CD4-positive, alpha-beta T cell treated with Interleukin-12 subunit alpha and Interleukin-12 subunit beta, for 1 hour (primary cell): ENCODE measurements at regions not wholly inside any gene's neighbourhood (a gene's known extent, or its start where the extent isn't known, plus 50 kb on each side); places are given as distances from the start of the nearest gene placed in this dataset.
"Not testable (repeated sequence)": the region's sequence is repeated elsewhere in the genome, so short reads cannot be mapped to it uniquely, and the experiment has no call there.

Experiments used
- DNase-seq: peaks from one replicate; pipeline ENCODE4 v3.0.0-alpha.2; 2020

DNA sequence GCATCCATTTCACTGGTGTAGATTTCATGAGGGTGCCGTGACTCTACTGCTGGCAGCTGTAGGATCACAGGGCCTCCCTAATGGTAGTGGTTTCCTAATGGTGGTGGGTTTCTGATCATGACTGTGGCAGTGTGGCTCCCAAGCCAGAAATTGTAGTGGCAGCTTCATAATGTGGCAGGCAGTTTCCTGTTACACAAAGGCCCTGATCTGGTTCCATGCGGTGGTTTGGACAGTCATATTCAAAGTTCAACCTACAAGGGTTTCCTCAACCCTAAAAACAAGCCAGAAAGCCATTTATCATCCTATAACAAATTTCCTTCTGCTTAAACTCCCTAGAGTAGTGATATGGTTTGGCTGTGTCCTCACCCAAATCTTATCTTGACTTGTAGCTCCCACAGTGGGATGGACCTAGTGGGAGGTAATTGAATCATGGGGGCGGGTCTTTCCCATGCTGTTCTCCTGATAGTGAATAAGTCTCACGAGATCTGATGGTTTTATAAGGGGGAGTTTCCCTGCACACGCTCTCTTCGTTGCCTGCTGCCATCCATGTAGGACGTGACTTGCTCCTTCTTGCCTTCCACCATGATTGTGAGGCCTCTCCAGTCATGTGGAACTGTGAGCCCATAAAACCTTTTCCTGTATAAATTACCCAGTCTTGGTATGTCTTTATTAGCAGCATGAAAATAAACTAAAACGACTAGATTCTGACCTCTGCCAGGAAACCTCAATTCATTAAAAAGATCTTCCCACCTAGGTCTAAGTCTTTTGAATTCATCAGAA lies 257.1 kb downstream of the EFCAB11 start:
- DNase-seq: no peak

DNA sequence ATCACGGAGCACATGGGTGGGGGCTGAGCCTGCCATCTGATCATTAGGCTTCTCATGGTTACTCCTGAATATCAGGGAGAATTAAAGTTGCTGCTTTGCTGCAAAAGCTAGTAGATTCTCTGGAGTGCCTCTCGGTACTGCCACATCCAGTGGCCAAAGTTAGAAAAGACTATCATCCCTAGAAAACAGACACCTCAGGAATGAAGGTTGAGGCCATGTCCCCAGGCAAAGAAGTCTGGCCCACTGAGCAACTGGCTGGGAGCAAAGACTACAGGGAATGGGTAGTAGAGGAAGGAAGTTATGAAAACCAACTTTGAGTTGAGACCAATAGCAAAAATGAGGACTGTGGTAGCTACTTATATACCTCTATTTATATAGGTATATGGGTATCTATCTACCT lies 258.7 kb downstream of the EFCAB11 start:
- DNase-seq: no peak

DNA sequence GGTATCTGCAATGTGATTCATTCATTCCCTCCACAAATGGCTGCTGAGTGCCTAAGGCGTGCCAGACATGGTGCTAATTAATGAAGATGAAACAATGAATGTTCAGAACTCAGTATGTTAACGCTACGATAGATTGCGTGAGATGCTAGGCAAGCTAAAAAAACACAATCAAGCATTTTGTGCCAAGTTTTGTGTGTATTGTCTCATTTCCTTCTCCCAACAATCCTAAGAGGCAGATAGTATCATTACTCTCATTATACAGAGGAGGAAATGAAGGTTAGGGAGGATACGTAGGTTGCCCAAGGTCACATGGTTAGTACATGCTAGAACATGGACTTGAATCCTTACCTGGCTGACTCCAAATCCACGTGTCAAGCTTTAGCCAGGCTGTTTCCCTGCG lies 264.4 kb downstream of the EFCAB11 start:
- no peak for DNase-seq

DNA sequence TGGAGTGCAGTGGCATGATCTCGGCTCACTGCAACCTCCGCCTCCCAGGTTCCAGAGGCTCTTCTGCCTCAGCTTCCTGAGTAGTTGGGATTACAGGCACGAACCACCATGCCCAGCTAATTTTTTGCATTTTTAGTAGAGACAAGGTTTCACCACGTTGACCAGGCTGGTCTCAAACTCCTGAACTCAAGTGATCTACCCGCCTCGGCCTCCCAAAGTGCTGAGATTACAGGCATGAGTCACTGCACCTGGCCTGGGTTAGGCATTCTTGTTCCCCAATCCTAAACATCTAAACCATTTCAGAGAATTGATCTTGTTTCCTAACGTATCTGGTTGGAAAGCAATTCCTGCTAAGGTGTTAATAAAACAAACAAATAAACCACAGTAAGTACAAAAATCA lies 264.8 kb downstream of the EFCAB11 start:
- DNase-seq: not testable (repeated sequence)

DNA sequence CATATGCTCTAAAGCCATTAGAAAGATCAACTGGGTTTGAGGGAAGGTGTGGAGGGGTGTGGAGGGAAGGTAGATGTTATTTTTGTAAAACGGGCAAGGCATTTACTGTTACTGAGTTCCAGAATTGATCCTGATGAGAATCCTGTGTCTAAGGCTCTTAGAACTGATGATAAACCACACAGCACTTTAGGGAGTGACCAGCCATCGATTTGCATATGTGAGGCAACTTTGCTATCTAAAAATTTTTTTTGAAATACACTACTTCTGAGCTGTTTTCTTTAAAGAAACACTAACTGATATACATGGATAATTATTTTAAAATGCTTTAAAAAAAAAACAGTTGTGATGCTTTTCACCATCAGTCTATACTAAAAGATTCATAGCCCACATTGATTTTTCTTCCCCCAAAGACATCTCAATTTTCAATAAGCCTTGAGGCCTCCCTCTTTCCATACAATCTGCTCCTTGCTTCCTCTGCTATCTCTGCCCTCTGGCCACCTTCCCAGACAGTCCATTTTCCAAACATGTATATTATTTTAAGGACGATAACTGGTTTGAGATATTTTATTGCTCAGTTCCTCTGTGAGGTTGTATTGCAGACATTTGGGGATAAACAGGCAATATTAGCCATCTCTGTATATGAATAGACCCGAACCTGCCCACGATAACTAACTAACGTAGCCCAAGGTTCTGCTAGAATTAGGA lies 265.9 kb downstream of the EFCAB11 start:
- no peak for DNase-seq

DNA sequence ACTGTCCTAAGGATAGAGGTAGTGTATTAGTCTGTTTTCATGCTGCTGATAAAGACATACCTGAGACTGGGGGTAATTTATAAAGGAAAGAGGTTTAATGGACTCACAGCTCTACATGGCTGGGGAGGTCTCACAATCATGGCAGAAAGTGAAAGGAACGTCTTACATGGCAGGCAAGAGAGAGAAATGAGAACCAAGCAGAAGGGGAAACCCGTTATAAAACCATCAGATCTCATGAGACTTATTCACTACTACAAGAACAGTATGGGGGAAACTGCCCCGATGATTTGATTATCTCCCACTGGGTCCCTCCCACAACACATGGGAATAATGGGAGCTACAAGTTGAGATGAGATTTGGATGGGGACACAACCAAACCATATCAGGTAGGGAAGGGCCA lies 267.4 kb downstream of the EFCAB11 start:
- not testable (repeated sequence) for DNase-seq

DNA sequence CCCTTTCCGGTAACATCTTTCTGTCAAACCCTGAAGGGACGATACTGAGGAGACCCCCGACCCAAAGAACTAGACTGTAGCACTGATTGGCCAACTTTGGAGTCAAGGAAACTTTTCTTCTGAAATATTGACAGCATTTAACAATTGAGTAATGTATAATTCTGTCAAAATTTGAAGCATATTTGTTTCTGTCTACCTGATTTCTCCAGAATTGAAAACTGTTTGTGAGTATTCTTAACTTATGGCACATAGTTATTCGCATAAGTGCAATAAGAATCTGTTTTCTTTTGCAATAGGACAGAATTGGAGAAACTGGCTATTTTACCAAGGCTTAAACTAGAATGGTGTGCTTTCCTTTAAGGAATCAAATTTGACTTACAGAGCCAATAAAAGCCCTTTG lies 267.1 kb upstream of the FOXN3 start:
- no peak for DNase-seq

DNA sequence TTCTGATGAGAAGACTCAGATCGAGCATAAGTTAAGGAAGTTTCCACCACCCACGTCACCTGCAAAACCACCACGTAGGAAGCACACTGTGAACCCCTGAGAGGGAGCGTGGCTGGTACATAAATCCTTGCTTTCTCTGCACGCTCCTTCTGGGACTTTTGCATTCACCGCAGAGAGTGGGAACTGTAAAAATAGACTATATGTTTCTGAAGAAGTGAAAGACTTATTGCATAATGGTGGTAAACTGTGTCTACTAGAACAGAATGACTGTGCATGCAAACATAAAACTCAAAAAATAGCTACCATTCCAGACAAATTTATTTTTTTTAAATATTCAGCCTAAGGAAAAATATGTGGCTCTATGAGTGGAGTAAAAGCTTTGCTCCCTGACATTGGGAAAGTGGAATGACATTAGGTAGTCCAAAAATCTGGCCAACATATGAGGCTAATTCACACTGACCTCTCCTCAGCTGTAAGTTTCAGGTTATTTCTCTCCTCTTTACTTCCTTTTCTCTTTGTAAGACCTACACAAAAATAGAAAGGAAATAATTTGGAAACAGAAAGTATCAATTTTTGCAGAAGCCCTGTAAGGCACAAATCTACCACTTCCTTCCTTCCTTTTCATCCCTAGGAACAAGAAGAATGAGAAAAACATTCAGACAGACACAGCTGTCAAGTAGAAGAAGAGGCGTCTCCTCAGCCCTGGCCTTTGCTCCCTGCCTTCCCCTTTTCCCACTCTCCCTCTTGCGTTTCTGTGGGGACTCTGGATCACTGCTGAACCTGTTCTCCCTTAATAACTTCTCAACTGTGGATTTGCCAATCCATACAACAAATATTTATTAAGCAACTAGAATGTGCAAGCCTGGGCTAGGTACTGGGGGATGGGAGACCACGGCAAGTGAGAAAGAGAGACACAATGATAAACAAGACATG lies 264.3 kb upstream of the FOXN3 start:
- peak; percentile 33 for DNase-seq

DNA sequence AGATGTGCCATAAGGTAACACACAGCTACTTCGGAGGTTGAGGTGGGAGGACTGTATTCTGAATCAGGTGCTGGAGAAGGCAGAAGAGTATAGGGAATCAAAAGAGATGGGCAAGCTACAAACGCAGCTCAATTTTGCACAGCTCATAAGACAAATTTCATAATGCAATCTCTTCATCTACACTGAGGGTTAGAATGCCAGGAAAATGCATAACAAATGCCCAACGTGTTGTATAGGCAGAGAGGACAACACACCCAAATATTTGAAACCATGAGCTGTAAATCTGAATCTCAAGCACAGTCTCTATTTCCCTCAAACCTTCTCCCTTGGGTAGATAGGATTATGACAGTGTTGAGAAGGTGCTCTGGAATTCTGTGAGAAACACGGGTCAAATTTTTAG lies 263.1 kb upstream of the FOXN3 start:
- DNase-seq: no peak

DNA sequence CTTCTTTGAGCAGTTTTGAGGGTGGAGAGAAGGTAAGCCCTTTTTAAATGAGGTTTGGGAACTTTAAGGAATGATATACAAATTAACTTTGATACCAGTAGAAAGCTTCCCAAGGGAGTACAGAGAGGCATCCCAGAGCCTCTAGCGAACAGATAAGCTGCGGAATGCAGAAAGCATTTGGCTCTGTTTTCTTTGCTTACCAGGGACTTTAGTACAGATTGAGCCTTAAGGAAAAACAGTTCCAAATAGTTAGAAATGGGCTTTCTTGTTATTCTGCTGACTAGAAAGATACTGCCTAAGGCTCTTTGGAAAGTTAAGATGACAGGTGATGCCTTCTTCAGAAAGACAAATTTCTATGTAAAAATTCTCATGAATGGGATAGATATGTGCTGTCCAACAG lies 261.7 kb upstream of the FOXN3 start:
- no peak for DNase-seq

DNA sequence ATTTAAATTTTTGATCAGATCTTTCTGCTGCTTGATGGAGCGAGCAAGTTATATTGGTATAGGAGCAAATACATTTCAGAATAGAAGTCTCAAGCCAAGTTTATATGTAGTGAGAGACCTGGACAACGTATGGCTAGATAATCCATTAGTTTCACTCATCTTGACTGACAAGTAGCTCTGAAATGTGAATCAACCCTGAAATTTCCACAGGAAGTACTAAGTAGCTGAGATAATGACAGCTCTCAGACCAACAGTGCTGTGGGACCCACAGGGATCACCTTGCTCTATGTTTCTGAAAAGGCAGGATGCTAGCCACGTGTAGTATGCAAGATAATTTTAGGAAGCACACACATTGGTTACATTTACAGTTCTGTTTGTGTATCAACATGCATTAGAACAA lies 258.6 kb upstream of the FOXN3 start:
- DNase-seq: no peak

DNA sequence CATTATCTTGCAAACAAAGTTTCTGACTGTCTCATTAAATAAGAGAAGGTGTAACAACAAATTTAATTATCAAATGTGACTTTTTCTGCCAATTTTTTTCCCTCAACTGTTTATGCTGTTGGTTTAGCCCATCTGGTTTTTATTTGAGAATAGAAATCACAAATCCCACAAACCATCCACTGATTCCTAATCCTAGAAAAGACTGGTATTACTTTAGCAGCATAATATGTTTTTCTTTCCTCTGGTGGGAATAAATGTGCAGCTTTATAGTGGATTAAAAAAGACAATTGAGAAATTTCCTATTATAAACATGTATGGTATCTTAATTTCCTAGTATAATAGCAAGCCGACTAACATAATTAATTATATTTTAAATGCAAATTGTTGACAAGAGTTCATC lies 257.9 kb upstream of the FOXN3 start:
- no peak for DNase-seq

DNA sequence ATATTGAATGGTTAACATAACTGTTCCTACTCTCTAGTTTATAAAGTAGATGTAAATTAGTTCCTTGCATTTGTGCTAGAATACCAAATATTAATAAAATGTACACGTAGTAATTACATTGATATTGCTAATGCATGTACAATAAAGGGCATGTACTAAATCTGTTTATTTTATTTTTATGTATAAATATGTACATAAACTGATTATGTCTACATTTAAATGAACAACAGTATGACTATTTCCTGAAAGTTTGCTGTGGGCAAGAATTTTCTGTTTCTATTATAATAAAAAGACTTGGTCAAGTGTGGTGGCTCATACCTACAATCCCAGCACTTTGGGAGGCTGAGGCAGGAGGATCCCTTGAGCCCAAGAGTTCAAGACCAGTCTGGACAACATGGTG lies 257.2 kb upstream of the FOXN3 start:
- no peak for DNase-seq

DNA sequence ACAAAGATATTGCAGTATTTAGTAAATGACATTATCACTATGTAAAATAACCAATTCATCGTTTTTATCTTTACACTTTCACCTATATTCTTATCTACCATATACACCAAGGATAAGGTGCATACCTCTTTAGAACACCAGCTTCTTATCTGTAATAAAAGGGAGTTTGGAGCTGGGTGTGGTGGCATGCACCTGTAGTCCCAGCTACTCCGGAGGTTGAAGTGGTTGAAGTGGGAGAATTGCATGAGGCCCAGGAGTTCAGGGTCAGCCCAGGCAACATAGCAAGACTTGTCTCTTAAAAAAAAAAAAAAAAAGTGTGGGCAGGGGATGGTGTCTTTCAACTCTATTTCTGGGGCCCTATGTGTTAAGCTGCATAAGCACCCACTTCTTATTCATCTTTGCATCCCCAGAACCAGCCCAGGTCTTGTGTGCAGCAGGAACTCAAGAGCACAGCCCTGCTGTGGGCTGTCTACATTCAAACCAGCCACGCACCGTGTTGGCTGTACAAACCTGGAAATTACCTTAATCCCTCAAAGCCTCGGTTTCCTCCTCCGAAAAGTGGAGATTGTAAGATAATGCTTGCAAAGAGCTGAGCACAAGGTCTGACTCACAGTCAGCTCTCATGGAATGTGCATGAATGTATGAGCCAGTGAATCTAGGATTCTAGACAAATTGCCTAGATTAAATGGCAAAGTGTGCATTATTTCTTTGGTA lies 256.6 kb upstream of the FOXN3 start:
- DNase-seq: peak; percentile 15

DNA sequence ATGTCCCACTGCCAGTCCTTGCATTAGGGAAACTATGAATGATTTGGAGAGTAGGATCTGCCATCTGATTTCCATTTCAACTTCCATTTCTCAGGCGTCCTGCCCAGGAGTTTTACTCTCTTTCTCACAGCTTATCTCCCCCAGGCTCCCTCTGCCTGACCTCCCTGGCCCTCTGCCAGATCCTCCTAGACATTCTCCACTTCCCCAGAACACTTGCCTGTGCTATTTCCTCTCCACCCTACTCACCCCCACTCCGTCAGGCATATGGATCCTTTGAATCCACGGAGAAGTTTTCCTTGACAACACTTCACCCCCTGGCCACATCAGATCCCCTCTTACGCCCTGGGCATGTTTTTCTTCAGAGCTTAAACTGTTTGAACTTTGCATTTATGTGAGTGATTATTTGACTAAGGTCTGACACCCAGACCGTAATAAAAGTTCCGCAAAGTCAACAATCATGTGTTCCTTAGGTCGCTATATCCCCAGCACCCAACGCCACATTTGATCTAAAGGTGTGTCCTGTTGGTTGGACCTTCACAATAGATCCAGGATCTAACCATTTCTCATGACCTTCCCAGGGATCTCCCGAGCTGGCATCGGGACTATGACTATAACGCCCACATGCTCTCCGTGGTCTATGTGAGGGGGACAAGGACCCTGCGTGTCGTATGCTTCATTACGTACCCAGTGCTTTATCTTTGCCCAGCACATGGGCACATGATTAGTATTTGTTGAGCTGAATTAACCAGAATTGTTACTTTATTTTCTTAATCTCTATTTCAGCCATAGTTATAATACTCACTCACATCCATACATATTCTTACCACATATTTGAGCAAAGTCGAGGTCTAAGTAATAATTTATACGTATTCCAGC lies 255.8 kb upstream of the FOXN3 start:
- no peak for DNase-seq

DNA sequence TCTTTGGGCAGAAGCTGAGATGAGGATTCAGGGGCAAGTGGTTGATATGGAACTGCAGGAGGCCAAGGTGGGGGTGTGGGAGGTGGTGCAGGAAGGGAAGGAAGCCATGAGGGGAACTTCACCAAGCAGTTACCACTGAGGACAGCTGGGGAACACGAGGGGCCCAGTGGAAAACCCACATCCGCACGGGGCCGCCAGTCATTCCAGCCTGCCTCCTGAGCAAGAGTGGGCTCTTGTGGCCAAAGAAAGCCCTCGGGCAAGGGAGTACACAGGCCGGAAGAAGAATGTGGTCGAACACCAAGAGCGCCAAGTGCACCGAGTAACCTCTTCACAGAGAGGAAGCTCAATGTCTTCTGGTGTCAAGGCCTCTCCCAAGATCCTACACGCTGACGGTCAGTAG lies 252.2 kb upstream of the FOXN3 start:
- DNase-seq: peak; percentile 16

DNA sequence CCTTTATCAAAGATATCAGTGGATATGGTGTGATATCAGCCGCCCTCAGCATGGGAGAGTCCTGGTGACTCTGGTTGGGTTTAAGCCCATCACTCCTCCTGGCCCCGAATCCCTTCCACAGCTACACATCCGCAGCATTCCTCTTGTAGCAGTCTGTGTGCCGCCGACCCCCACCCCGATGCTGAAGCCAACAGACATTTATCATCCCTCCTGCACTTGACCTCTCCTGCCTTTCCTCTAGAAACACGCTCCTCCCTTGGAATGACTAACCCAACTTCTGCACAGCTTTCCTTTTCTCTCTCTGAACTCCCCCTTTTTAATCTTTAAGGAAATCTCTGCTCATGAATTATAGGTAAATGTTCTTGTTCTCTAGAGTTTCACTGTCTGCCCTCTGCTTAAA lies 250.9 kb upstream of the FOXN3 start:
- DNase-seq: no peak

DNA sequence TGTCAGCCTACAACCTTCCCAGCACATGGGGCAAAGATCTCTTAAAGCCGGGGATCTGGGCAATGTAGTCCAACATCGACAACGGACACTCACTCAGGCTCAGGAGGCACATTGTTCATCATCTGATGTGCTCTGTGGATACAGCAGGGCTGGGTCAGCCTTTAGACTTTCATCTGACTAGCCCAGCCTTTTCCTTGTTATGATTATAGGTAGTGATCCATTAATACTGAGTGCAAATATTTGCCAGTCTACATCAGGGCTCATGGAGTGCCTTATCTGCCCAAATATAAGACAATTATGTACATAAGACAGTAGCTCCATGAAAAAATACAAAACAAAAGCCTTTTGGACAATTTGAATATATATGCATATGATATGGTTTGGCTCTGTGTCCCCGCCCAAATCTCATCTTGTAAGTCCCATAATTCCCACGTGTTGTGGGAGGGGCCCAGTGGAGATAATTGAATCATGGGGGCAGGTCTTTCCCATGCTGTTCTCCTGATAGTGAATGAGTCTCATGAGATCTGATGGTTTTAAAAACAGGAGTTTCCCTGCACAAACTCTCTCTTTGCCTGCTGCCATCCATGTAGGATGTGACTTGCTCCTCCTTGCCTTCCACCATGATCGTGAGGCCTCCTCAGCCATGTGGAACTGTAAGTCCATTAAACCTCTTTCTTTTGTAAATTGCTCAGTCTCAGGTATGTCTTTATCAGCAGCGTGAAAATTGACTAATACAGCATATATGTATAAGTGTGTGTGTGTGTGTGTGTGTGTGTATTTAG lies 248.5 kb upstream of the FOXN3 start:
- DNase-seq: not testable (repeated sequence)

DNA sequence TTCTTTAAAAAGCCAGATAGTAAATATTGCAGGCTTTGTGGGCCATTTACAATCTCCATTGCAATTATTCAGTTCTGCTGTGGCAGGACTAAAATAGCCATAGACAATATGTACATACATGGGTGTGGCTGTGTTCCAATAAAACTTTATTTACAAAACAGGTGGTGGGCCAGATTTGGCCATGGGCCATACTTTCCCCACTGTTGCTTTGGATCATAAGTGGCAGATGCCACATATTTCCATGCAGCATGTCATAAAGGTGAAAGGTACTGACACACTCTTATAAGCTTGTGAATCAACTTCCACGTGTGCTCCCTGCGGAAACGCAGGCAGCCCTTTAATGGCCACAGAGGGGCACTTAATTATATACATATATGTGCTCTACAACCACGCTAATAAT lies 244.4 kb upstream of the FOXN3 start:
- DNase-seq: no peak

DNA sequence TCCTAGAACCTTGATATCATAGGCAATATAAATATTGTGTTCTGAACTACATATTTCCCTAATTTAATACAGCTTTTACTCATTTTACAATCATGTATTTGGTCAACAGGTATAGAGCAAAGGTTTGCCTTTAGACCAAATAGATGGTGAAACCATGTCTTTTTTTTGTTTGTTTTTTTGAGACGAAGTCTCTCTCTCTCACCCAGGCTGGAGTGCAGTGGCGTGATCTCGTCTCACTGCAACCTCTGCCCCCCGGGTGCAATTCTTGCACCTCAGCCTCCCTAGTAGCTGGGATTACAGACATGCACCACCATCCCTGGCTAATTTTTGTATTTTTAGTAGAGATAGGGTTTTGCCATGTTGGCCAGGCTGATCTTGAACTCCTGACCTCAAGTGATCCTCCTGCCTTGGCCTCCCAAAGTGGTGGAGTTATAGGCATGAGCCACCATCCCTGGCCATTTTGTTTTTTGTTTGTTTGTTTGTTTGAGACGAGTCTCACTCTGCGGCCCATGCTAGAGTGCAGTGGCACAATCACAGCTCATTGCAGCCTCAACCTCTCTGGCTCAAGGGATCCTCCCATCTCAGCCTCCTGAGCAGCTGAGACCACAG lies 243.7 kb upstream of the FOXN3 start:
- DNase-seq: not testable (repeated sequence)

DNA sequence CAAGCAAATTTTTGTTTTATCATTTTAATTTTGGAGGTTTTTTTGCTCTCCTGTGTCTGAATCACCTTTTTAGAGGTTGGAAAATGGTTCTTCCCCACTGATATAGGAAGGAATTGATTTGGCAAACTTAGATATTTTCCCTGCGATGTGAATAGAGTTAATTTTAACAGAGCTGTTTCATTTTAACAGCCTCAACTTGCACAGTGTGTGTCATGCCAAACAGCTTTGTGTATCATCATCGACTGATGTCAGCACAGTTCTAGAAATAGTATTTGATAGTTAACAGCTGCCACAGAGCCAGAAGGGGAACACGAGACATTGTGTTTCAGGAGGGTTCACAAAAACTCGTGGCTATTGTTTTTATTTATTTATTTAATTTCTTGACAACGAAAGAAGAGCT lies 243.1 kb upstream of the FOXN3 start:
- DNase-seq: no peak
